NK-92 (cell line): ENCODE measurements at regions not wholly inside any gene's neighbourhood (a gene's known extent, or its start where the extent isn't known, plus 50 kb on each side); places are given as distances from the start of the nearest gene placed in this dataset.

ENCODE experiments used
- DNase-seq: peaks from one replicate; lab custom pipeline; 2025; ENCODE audit not compliant: unreplicated experiment; lab: John Stamatoyannopoulos, UW

- DNase-seq, result no peak
These were observed 464.0 kb downstream of the BRD1 start for GRCh38 chr22:49363526-49364230.

DNA sequence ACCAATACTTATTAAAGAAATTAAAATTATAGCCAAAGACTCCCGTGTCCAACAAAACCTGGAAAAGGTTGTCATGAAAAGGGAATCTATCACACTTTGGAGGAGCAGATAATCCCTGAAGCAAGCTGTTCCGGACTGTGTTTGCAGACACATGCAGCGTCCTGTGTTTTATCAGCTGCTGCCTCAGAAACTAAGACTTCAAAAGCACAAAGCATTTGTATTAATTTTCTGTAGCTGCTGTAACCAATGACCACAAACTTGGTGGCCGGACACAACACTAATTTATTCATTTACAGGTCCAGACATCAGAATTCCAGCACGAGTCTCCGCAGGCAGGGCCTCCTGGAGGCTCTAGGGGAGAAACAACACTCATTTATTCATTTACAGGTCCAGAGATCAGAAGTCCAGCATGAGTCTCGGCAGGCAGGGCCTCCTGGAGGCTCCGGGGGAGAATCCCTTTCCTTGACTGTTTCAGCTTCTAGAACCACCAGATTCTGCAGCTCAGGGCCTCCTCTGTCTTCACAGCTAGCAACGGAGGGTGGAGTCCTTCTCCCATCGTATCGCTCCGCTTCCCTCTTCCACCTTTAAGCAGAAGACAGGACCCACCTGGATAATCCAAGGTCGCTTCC lies 465.3 kb downstream of the BRD1 start:
- no peak for DNase-seq

- no peak for DNase-seq
These were observed 466.5 kb downstream of the BRD1 start for GRCh38 chr22:49361164-49361563.

- DNase-seq, result no peak
These were observed 466.9 kb downstream of the BRD1 start for GRCh38 chr22:49360746-49361145.

DNA sequence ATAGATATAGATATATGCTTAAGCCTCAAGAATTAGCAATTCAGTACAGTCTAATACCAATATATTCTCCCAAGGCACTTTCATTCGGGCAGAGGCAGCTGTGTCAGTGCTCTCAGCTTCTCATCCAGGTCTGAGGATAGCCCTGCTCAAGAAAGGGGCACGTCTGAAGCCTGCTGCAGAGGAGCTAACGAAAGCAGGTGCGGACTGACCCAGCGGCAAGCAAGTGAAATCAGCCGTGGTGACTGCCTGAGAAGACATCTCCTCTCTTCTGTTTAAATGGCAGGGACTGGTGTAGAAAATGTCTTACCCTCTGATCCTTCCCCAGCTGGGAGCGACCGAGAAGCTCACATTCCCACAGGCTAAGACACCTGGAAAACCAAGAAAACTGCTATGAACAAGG lies 468.6 kb downstream of the BRD1 start:
- DNase-seq, result no peak

DNA sequence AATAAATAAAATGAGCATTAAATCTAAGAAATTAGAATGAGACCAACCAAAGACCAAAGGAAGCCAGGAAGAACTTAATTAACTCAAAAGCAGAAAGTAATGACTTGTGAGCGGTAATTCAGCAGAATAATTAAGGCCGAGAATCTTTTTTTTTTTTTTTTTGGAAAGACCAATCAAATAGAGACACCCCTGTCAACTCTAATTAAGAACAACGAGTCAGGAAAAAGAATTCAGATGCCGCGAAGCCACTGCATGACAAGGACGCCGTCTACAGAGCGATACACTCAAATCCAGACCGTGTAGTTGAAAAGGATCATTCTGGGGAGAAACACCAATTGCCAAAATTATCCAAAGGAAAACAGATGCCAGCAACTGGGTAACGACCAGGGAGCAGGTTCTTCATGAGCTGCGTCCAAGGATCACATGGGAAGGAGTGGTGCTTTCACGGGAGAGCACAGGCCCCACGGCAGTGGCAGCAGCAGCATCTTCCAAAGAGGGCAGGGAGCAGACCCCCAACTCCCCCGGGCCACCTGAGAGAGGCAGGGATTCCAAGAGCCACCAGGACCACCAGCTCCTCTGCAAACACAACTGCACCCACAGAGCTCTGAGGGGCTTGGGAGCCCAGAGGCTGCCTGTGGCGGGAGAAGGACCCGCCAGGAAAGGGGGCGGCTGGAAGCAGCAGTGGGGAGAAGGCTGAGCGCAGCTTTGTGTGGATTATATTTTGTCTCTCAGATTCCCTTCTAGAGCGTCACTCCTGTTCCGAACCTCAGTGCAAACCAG lies 469.8 kb downstream of the BRD1 start:
- DNase-seq, result no peak

GRCh38 chr22:49356428-49356827 lies 471.2 kb downstream of the BRD1 start:
- DNase-seq, result no peak

DNA sequence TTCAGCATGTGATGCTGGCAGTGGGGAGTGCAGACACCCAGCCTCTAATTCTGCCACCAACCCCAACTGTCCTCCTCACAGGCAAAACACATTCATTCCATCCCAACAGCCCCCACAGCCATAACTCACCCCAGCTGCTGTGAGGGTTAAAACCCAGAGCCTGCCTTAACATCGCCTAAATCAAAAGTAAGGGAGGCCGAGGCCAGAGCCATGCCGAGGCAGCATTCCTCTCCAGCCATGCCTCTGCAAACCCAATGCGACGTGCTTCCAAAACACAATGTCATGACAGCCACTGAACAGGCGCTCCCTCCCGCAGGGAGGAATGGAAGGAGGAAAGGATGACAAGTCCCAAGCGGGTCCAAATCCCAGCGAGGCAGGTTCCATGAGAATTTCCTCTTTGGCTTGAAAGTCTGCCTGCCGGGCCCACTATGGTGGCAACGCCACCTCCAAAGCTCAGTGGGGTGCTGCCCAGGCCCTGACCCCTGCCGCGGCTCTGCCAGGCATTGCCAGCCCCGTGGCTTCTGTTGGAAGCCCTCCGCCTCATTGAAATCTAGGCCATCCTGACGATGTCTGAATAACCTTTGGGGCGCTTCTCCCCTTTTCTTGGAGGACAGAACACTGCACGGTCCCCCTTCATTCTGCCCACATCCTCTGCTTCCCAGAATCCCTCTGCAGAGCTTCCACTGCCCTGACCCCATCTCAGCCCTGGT lies 472.3 kb downstream of the BRD1 start:
- no peak for DNase-seq

DNA sequence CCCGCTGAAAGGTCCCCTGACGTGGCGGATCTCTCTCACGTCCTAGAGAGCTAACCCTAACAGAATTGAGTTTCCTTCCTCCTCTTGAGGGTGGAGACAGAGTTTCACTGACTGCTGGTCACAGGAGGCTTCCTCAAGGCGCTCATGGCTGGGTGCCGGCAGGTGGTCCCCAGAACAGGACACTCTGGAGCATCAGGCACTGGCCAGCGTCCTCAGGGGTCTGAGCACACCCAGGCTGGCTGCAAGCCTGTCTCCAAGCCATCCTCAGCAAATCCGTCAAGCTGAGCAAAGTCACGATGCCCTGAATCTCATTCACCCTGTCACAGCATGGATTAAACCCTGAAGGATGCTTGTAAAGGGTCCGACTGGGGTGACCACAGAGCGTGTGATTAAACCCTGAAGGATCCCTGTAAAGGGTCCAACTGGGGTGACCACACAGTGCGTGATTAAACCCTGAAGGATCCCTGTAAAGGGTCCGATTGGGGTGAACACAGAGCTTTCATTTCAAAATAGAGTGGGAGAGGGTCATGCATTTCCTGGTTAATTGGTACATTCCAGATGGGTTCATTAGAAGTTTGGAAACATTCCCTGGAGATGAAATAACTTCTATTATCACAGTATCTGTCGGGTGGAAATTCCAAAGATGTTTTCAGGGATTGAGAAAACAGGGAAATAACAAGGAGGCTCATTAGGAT lies 473.0 kb downstream of the BRD1 start:
- no peak for DNase-seq

DNA sequence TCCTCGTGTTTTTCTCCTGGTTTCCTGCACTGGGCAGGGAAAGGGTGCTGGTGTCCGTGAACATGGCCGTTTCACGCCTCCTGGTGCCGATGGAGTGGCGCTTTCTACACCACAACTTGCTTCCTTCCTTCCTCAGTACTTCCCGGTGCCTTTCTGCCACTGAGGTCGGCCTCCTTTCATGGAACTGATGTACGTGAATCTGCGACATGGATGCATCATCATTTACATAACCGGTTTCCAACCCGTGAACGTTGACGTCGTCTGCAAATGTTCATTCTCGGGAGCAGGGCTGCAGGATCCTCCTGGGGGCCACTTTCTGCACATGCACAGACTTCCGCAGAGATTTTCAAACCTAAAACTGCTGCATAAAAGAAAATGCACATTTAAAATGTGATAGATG lies 474.4 kb downstream of the BRD1 start:
- no peak for DNase-seq

DNA sequence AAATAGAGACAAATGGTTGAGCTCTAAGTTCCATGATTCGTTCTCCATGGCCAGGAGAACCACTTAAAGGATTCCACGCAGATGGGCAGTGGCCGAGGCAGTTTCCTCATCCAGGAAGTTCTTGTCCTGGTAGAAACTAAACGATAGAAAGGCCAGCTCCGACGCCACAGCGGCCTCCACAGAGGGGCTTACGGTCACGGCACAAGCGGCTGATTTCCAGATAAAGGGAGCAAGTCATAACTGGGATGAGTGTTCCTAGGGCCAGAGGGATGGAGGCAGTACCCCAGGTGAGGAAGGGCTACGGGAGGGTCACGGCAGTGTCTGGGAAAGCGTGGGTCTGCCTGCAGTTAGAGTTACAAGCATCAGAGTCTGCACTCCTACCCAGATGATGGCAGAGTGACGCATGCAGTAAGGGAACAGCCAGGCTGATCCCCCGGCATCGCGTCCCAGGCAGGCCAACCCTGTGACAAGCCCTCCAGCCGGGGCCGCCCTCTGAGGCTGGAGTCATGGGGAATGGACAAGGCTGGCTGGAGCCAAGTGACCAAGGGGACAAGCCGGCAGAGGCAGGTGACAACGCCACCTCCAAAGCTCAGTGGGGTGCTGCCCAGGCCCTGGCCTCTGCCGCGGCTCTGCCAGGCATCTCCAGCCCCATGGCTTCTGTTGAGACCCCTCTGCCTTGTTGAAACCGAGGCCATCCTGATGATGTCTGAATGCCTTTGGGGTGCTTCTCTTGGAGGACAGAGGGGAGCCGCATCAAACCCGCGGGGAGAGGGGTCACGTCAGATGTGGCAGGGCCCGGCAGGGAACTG lies 475.1 kb downstream of the BRD1 start:
- DNase-seq, result no peak

GRCh38 chr22:49351761-49352227 lies 475.9 kb downstream of the BRD1 start:
- DNase-seq, result no peak

DNA sequence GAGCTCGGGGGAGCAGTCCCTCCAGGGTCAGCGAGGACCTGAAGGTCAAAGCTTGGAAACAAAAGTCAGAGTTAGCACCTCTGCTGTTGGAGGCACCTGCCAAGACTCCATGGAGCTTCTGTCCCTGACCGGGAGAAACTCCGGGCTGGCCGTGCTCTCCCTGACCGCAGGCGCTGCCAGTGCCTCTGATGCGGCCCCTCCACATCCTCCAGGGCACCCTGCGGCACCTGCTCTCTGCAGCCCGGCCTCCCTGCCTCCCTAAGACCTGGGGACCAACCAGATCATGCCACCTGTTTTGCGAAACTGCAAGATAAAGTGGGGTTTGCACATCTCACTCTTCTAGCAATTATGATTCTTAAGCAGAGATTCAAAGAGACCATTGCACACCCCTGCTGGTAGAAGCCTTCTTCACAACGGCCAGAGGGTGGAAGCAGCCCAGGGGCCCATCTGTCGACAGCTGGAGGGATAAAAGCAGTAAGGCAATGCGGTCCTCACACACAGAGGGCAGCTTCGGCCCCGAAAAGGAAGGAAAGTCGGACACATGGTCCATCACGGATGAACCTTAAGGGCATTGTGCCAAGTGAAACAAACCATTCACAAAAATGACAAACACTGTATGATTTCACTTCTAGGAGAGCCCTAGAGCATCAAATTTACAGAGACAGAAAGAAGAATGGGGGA lies 477.1 kb downstream of the BRD1 start:
- DNase-seq, result no peak

DNA sequence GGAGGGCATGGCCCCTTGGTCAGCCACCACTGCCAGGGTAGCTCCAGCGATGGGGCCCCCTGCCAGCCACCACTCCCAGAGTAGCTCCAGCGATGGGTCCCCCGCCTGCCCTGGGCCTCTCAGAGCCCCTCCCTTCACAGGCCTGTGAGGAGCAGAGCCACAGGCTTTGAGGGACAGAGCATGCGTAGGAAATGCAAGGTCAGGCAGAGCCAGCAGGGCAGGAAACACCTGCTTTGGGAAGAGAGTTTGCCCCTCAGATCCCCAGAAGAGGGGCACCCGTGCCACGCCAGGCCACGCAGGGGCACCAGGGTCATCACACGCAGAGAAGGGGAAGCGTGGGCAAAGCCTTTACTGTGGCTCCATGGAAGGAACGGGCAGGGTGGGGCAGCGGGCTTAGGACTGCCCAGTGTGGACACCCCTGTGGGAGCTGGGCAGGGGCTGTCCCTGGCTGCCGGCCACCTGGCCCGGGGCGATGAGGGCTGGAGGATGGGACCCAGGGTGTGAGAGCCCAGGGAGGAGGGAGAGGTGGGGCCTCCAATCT lies 477.8 kb downstream of the BRD1 start:
- DNase-seq, result no peak

- no peak for DNase-seq
These were observed 478.4 kb downstream of the BRD1 start for GRCh38 chr22:49349181-49349835.

DNA sequence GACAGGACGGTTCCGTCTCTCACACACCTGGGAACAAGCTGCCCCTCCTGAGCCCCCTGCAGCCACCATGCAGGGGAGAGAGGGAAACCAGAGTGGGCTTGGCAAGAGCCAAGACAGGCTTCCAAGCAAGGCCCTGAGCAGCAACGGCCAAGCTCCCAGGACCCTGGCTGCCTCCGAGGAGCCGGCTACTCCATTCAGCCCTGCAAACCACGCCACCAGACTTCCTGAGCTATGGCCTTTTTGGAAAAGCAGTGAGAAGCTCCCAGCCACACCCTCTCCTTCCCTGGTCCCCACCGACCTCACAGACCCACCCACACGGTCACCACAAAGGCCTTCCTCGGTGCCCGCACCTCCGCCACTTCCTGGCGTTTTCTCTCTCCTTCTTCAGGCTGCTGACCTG lies 479.0 kb downstream of the BRD1 start:
- no peak for DNase-seq

DNA sequence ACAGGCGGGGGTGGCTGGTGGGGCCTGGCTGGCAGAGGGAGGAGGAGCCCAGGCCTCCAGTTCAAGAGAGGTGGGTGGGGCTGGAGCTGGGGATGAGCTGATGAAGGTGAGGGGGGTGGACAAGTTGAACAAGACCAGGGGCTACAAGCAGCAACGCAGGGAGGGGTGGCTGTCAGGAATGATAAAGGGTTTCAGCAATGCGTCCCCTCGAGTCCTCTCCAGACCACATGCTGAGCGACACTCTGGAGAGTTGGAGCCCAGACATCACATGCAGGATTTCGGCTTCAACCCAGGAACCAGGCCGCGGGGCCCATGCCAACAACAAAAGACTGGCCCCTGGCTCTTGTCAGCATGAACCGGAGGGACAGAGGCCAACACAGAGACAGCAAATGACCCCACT lies 480.3 kb downstream of the BRD1 start:
- no peak for DNase-seq

DNA sequence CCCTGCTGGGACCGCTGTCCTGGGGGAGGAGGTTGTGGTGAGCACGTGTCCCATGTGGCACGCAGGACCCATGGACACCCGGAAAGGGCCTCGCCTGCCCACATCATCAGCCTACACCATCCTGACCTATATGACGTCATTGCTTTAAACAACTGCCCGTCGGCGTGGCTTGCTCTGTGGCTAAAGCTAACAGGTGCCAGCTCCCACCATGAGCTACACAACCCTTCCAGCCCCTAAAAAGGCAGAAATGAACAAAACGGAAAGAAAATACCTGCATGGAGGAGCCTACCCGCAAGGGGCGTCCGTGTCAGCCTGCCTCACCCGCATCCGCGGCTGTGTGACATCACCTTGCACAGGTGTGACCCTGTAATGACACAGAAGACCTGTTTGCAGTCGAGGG lies 481.8 kb downstream of the BRD1 start:
- DNase-seq, result no peak

DNA sequence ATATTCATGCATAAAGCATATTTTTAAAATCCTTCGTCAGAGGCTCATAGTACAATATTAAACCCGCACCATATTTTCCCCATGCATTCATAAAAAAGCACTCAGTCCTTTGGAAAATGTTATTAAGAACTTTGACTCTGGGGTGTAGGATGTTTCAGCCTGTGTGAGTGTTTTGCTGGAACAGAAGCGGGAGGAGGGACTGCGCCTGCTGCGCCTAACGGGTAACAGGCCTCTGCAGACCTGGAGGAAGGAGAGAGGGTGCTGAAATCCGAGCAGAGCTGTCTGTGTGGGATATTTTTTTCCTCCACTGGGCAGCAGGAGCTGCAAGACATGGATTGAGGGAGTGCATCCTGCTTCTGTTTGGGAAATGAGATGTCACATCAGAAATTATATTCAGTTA lies 483.0 kb downstream of the BRD1 start:
- no peak for DNase-seq
